ENCODE measurements at regions not wholly inside any gene's neighbourhood (a gene's known extent, or its start where the extent isn't known, plus 50 kb on each side); places are given as distances from the start of the nearest gene placed in this dataset.

- Histone ChIP-seq H3K9me3 (ENCODE audit: control insufficient read depth in 4 of 4, insufficient read depth in 3 of 4, low read length in 3 of 4) (no peaks in the 10 kb centered on the region), H3K9ac (ENCODE audit: insufficient read depth in 1 of 2, low read length in 2 of 2) (no peak overlapping the region), H3K27ac (ENCODE audit: low read depth in 1 of 2, low read length in 1 of 2) (no peak overlapping the region), H3K36me3 (ENCODE audit: control insufficient read depth in 4 of 4, insufficient read depth in 4 of 4, low read length in 4 of 4) (no peaks in the 10 kb centered on the region), H3K4me1 (ENCODE audit: control insufficient read depth in 5 of 5, insufficient read depth in 5 of 5, low read length in 5 of 5) (peaks cover 0 to 3% (median 0%) of the 10 kb centered on the region in 5 donors), H3K27me3 (ENCODE audit: control insufficient read depth in 3 of 3, insufficient read depth in 3 of 3, low read length in 2 of 3) (no peaks in the 10 kb centered on the region), H3K4me3 (no peak overlapping the region)
- WGBS, 2 donors = 58 to 78% methylated on average over 7 of the region's 7 CpGs
- DNase-seq = no peak
- no peak for TF ChIP-seq CTCF (IDR thresholded peaks at IDR 0.05; ENCODE audit: control extremely low read depth, extremely low read depth)
- peak; percentile 56 for ATAC-seq (ENCODE audit: insufficient read depth, low FRiP score)
Observed at GRCh38 chr5:159581502-159582249, 251.4 kb upstream of the IL12B start.

DNA sequence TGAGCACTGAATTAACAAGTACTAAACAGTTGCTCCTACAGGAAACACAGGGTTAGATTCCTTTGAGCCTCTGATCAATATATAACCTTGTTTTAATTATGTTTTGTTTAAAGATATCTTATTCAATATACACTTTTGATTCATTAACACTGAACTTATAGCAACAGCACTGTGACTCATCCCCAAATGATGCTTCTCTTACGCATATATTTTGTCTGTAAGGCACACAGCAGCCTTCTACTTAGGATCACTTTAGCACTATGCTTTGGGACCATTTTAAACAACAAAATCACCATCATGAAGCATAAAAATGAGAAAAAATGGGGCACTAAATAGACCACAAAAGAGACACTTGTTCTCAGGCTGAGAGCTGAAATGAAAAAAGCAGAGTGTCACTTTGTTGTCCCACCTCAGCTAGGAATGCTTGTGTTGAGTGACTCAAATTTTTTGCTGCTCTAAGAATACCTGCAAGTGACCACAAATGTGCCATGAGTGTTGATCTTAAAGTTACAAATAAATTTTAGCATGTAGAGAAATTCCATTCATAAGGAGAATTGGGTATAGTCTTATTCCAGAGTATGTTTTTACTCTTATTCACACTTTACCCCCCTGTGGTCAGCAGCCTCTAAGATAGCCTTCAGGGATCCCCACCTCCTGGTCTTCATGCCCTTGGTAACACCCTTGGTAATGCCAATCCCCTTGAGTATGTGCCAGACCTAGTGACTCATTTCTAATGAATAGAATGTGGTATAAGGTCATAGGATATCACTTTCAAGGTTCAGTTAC is 252.7 kb upstream of the IL12B start:
- H3K36me3 ChIP-seq (ENCODE audit: control insufficient read depth in 4 of 4, insufficient read depth in 4 of 4, low read length in 4 of 4) = no peaks in the 10 kb centered on the region
- H3K4me1 ChIP-seq (ENCODE audit: control insufficient read depth in 5 of 5, insufficient read depth in 5 of 5, low read length in 5 of 5) = peaks cover 0 to 3% (median 0%) of the 10 kb centered on the region in 5 donors
- H3K9me3 ChIP-seq (ENCODE audit: control insufficient read depth in 4 of 4, insufficient read depth in 3 of 4, low read length in 3 of 4) = no peaks in the 10 kb centered on the region
- TF ChIP-seq CTCF (IDR thresholded peaks at IDR 0.05; ENCODE audit: control extremely low read depth, extremely low read depth) = no peak
- no peak overlapping the region for H3K4me3 ChIP-seq
- H3K27me3 ChIP-seq (ENCODE audit: control insufficient read depth in 3 of 3, insufficient read depth in 3 of 3, low read length in 2 of 3) = no peaks in the 10 kb centered on the region
- H3K9ac ChIP-seq (ENCODE audit: insufficient read depth in 1 of 2, low read length in 2 of 2) = no peak overlapping the region
- ATAC-seq (ENCODE audit: insufficient read depth, low FRiP score) (no peak), DNase-seq (no peak)
- WGBS, 2 donors = 80 to 88% methylated on average over 1 of the region's 1 CpG
- H3K27ac ChIP-seq (ENCODE audit: low read depth in 1 of 2, low read length in 1 of 2) = no peak overlapping the region

DNA sequence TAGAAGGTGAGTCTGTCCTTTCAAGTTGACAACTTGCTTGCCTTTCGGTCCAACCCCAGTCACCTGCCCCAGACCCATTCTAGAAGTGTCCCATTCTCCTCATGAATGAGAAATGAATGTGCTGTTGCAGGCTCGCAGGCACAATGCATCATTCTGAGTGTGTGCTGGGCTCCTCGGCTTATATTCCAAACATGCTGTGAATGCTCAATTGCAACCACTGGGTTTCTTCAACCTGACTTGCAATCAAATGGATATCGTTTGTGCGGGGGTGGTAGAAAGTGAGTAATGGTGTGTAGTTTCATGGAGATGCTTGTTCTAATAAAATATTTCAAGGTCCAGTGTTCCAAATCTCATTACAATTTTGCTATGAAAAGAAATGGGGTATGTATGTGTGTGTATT is 256.6 kb upstream of the IL12B start:
- H3K4me3 ChIP-seq = no peak overlapping the region
- ATAC-seq (ENCODE audit: insufficient read depth, low FRiP score) = no peak
- WGBS, 2 donors = 93% methylated on average over 5 of the region's 5 CpGs
- H3K36me3 ChIP-seq (ENCODE audit: control insufficient read depth in 4 of 4, insufficient read depth in 4 of 4, low read length in 4 of 4) = no peaks in the 10 kb centered on the region
- no peak for TF ChIP-seq CTCF (IDR thresholded peaks at IDR 0.05; ENCODE audit: control extremely low read depth, extremely low read depth)
- H3K27ac ChIP-seq (ENCODE audit: low read depth in 1 of 2, low read length in 1 of 2) = no peak overlapping the region
- DNase-seq = no peak
- peaks cover 0 to 3% (median 0%) of the 10 kb centered on the region in 5 donors for H3K4me1 ChIP-seq (ENCODE audit: control insufficient read depth in 5 of 5, insufficient read depth in 5 of 5, low read length in 5 of 5)
- peaks cover 0 to 4% (median 0%) of the 10 kb centered on the region in 4 donors for H3K9me3 ChIP-seq (ENCODE audit: control insufficient read depth in 4 of 4, insufficient read depth in 3 of 4, low read length in 3 of 4)
- no peaks in the 10 kb centered on the region for H3K27me3 ChIP-seq (ENCODE audit: control insufficient read depth in 3 of 3, insufficient read depth in 3 of 3, low read length in 2 of 3)
- H3K9ac ChIP-seq (ENCODE audit: insufficient read depth in 1 of 2, low read length in 2 of 2) = no peak overlapping the region
